Thyroid gland (tissue), 4 donors: ENCODE measurements at regions not wholly inside any gene's neighbourhood (a gene's known extent, or its start where the extent isn't known, plus 50 kb on each side); places are given as distances from the start of the nearest gene placed in this dataset.

Source experiments
- DNase-seq, 2 donors: peaks; one replicate each; pipeline ENCODE4 v3.0.0-alpha.2; 2019
- H3K27ac ChIP-seq, 3 donors: fragments of 200-600 bp; sonication (generic); 1 replicate in 2 of 3; 2 replicates in 1 of 3; pipeline ENCODE4 v1.5.1; 2016 to 2019; ENCODE audit warnings: mild to moderate bottlenecking in 1 of 3, moderate library complexity in 1 of 3
- H3K27me3 ChIP-seq: fragments of 200-600 bp; sonication (generic); one replicate; pipeline ENCODE4 v1.5.1; 2019
- H3K36me3 ChIP-seq, 2 donors: fragments of 200-600 bp; sonication (generic); one replicate each; pipeline ENCODE4 v1.5.1; 2016 to 2019
- H3K4me1 ChIP-seq, 2 donors: fragments of 200-600 bp; sonication (generic); one replicate each; pipeline ENCODE4 v1.5.1; 2017 to 2019
- H3K4me3 ChIP-seq, 3 donors: fragments of 200-600 bp; sonication (generic); replicated peaks in 1 of 3; 1 replicate in 2 of 3; 2 replicates in 1 of 3; pipeline ENCODE4 v1.5.1; 2016; ENCODE audit warnings: mild to moderate bottlenecking in 1 of 3
- H3K9me3 ChIP-seq: fragments of 200-600 bp; sonication (generic); one replicate; pipeline ENCODE4 v1.5.1; 2017
- CTCF ChIP-seq, 6 experiments: fragments of 200-600 bp in 3 of 6; fragments of 450-650 bp in 3 of 6; sonication (generic) in 3 of 6; IDR thresholded peaks; one replicate each; pipeline ENCODE4 v1.5.1; 2016 to 2019; ENCODE audit warnings: antibody characterized with exemption in 6 of 6, mild to moderate bottlenecking in 2 of 6, inconsistent platforms in 1 of 6, moderate library complexity in 1 of 6
- POLR2A ChIP-seq, 2 donors: fragments of 450-650 bp; IDR thresholded peaks; one replicate each; pipeline ENCODE4 v1.6.1; 2017; ENCODE audit warnings: antibody characterized with exemption in 2 of 2, mild to moderate bottlenecking in 2 of 2, moderate library complexity in 1 of 2
- WGBS, 2 donors: methylation state at CpG; one replicate each; pipeline ENCODE4 v1.1.5; 2017; 5-methylcytosine and 5-hydroxymethylcytosine counted together
- intact Hi-C: fragments of 100-400 bp; cut with DNase I; formaldehyde crosslinking; loops from one replicate; pipeline ENCODE4 v1.15.1; 2023

GRCh38 chr7:157487046-157487770, 150.4 kb downstream of the DNAJB6 start:
- intact Hi-C loops = no loop called here
- Histone ChIP-seq H3K27me3 (no peaks in the 10 kb centered on the region), H3K27ac (no peak overlapping the region), H3K9me3 (no peaks in the 10 kb centered on the region), H3K4me3 (no peak overlapping the region), H3K36me3 (no peaks in the 10 kb centered on the region), H3K4me1 (no peaks in the 10 kb centered on the region)
- DNase-seq = no peak
- 84 to 87% methylated on average over 24 of the region's 24 CpGs for WGBS, 2 donors
- TF ChIP-seq POLR2A (IDR thresholded peaks at IDR 0.05) = no peak
- TF ChIP-seq CTCF (IDR thresholded peaks at IDR 0.05) = no peak

GRCh38 chr7:157488281-157488680, 151.5 kb downstream of the DNAJB6 start:
- Histone ChIP-seq H3K27me3 (no peaks in the 10 kb centered on the region), H3K4me1 (no peaks in the 10 kb centered on the region), H3K36me3 (no peaks in the 10 kb centered on the region), H3K9me3 (no peaks in the 10 kb centered on the region), H3K4me3 (no peak overlapping the region), H3K27ac (no peak overlapping the region)
- 85 to 90% methylated on average over 24 of the region's 24 CpGs for WGBS, 2 donors
- intact Hi-C loops = no loop called here
- no peak for DNase-seq
- TF ChIP-seq CTCF (IDR thresholded peaks at IDR 0.05) = no peak
- no peak for TF ChIP-seq POLR2A (IDR thresholded peaks at IDR 0.05)

- Histone ChIP-seq H3K4me1 (no peaks in the 10 kb centered on the region), H3K4me3 (no peak overlapping the region), H3K27ac (no peak overlapping the region), H3K36me3 (no peaks in the 10 kb centered on the region), H3K9me3 (no peaks in the 10 kb centered on the region), H3K27me3 (no peaks in the 10 kb centered on the region)
- TF ChIP-seq CTCF (IDR thresholded peaks at IDR 0.05) = no peak
- TF ChIP-seq POLR2A (IDR thresholded peaks at IDR 0.05) = no peak
- intact Hi-C loops = no loop called here
- no peak for DNase-seq
- 85 to 89% methylated on average over 10 of the region's 10 CpGs for WGBS, 2 donors
These were observed 152.2 kb downstream of the DNAJB6 start for GRCh38 chr7:157488966-157489365.
